Dedifferentiated amniotic fluid mesenchymal stem cell (primary cell): ENCODE measurements at regions not wholly inside any gene's neighbourhood (a gene's known extent, or its start where the extent isn't known, plus 50 kb on each side); places are given as distances from the start of the nearest gene placed in this dataset.
A peak's percentile ranks its signal among the peaks of the same experiment; 100 is the strongest.

ENCODE experiments used
- DNase-seq: peaks from one replicate; pipeline ENCODE4 v3.0.0-alpha.2; 2016; ENCODE audit errors: extremely low spot score

GRCh38 chr7:33852838-33853237 is 52.5 kb upstream of the BMPER start:
- DNase-seq: no peak

DNA sequence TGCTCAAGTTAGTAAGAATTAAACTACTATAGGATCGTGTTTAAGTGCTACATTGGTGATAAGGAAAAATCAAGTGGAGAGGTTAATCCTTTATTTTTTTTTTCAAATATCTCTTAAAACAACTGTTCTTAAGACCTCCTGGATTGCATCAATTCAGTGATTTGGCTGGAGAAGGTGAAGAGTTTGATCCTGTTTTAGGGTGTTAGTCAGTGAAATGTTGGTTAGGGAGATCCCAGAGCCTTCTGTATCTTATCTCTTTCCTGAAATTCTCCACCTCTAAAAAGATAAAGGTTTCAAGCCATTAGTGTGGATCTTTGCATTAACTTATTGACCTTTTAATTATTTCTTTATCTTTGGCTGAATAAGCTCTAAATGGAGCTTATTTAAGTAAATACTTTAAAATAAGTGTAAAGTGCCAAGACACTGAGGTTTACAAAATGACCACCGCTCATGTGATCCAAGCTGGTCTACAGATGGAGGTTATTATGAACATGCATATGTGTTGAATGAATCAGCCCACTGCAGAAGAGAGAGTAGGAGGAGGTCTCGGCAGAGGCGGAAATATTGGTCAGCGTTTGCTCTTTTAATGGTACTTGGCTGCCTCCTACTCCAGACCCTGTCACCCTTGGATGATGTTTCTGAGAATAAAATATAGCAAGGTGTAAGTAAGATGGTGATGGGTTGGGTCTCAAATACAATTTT is 51.8 kb upstream of the BMPER start:
- DNase-seq: peak; percentile 33

- no peak for DNase-seq
Observed at GRCh38 chr7:33854178-33854577, 51.2 kb upstream of the BMPER start.

DNA sequence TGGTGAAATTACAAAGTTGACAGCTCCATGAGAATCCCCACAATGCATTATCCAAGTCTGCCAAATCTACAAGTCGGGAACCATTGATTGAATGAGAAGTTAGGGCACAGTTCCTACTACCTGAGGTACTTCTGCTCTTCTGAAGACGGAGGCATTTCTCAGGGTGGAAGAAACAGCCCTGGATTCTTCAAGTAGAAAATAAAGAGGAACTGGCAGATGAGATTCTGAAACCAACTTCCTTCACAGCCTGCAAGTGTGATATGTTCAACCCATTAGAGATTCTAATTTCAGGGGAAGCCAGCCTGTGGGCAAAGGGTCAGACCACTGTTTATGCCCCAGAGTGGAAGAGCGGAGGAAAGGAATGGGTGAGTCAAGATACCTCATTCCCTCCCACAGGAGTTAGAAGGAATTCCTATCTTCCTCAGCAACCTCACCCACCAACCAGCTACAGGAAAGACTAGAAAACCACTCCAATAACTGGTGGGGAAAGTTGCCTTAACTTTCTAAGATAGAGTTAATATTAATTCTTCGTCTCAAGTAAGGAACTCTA is 50.5 kb upstream of the BMPER start:
- DNase-seq: no peak
